SK-N-SH treated with all-trans-retinoic acid at 6 μM for 48 hours (cell line): ENCODE measurements at regions not wholly inside any gene's neighbourhood (a gene's known extent, or its start where the extent isn't known, plus 50 kb on each side); places are given as distances from the start of the nearest gene placed in this dataset.

Source experiments
- ATAC-seq: fragments of 200-7000 bp; cut with Tn5 transposase; 3 replicates; pipeline ENCODE4 v1.9.1; 2020; ENCODE audit warnings: mild to moderate bottlenecking, moderate library complexity
- ARNTL ChIP-seq: fragments of 450-650 bp; formaldehyde crosslinking; IDR thresholded peaks from 2 replicates; pipeline ENCODE4 v1.5.0; 2020; ENCODE audit warnings: low read depth, mild to moderate bottlenecking, moderate library complexity, borderline replicate concordance
- BACH2 ChIP-seq: fragments of 250-450 bp; sonication (Bioruptor Pico); IDR thresholded peaks from 2 replicates; pipeline ENCODE4 v1.9.0; 2021; ENCODE audit warnings: mild to moderate bottlenecking, borderline replicate concordance
- CSDC2 ChIP-seq: fragments of 250-450 bp; sonication (Bioruptor Pico); IDR thresholded peaks from 2 replicates; pipeline ENCODE4 v1.5.0; 2020; ENCODE audit warnings: mild to moderate bottlenecking, moderate library complexity
- ESRRG ChIP-seq: fragments of 250-450 bp; sonication (Bioruptor Pico); IDR thresholded peaks from 2 replicates; pipeline ENCODE4 v1.6.1; 2021; ENCODE audit warnings: mild to moderate bottlenecking
- GLIS3 ChIP-seq: fragments of 250-450 bp; sonication (Bioruptor Pico); IDR thresholded peaks from 2 replicates; pipeline ENCODE4 v1.5.0; 2020; ENCODE audit warnings: mild to moderate bottlenecking, moderate library complexity
- ISL1 ChIP-seq: fragments of 250-450 bp; sonication (Bioruptor Pico); IDR thresholded peaks from 2 replicates; pipeline ENCODE4 v2.1.2; 2022; ENCODE audit warnings: mild to moderate bottlenecking, moderate library complexity
- OSR1 ChIP-seq: fragments of 250-450 bp; sonication (Bioruptor Pico); IDR thresholded peaks from 2 replicates; pipeline ENCODE4 v1.8.0; 2022; ENCODE audit warnings: moderate library complexity, mild to moderate bottlenecking, inconsistent platforms
- PPARA ChIP-seq: fragments of 250-450 bp; sonication (Bioruptor Pico); IDR thresholded peaks from 2 replicates; pipeline ENCODE4 v1.5.0; 2020; ENCODE audit warnings: mild to moderate bottlenecking, borderline replicate concordance
- RARB ChIP-seq: fragments of 250-450 bp; sonication (Bioruptor Pico); IDR thresholded peaks from 2 replicates; pipeline ENCODE4 v1.8.0; 2021; ENCODE audit warnings: mild to moderate bottlenecking, moderate library complexity
- SNAI2 ChIP-seq: fragments of 250-450 bp; sonication (Bioruptor Pico); IDR thresholded peaks from 2 replicates; pipeline ENCODE4 v1.5.0; 2020; ENCODE audit warnings: mild to moderate bottlenecking, moderate library complexity
- TCF4 ChIP-seq: fragments of 250-450 bp; sonication (Bioruptor Pico); IDR thresholded peaks from 2 replicates; pipeline ENCODE4 v1.8.0; 2021; ENCODE audit warnings: mild to moderate bottlenecking, moderate library complexity, borderline replicate concordance
- TOX ChIP-seq: fragments of 250-450 bp; sonication (Bioruptor Pico); IDR thresholded peaks from 2 replicates; pipeline ENCODE4 v1.8.0; 2021; ENCODE audit warnings: mild to moderate bottlenecking, moderate library complexity, borderline replicate concordance
- ZC3H10 ChIP-seq: fragments of 250-450 bp; sonication (Bioruptor Pico); IDR thresholded peaks from 2 replicates; pipeline ENCODE4 v1.5.1; 2021; ENCODE audit warnings: mild to moderate bottlenecking, moderate library complexity
- ZFP3 ChIP-seq: fragments of 250-450 bp; sonication (Bioruptor Pico); IDR thresholded peaks from 2 replicates; pipeline ENCODE4 v1.5.0; 2020; ENCODE audit warnings: mild to moderate bottlenecking, moderate library complexity
- ZFP30 ChIP-seq: fragments of 450-650 bp; formaldehyde crosslinking; IDR thresholded peaks from 2 replicates; pipeline ENCODE4 v1.5.0; 2022; ENCODE audit warnings: mild to moderate bottlenecking, moderate library complexity
- ZNF565 ChIP-seq: fragments of 450-650 bp; formaldehyde crosslinking; conservative IDR thresholded peaks from 2 replicates; pipeline ENCODE4 v1.5.0; 2020; ENCODE audit warnings: low read depth, mild to moderate bottlenecking, moderate library complexity
- ZNF70 ChIP-seq: fragments of 450-650 bp; formaldehyde crosslinking; IDR thresholded peaks from 2 replicates; pipeline ENCODE4 v1.5.0; 2020; ENCODE audit warnings: mild to moderate bottlenecking, moderate library complexity
- ZNF8 ChIP-seq: fragments of 450-650 bp; formaldehyde crosslinking; IDR thresholded peaks from 2 replicates; pipeline ENCODE4 v1.5.0; 2020; ENCODE audit warnings: mild to moderate bottlenecking, moderate library complexity
- TF ChIP-seq, protein P1 (sequence below): fragments of 250-450 bp; sonication (Bioruptor Pico); IDR thresholded peaks from 2 replicates; pipeline ENCODE4 v1.8.0; 2021; ENCODE audit warnings: low read depth, mild to moderate bottlenecking, moderate library complexity, borderline replicate concordance
- TF ChIP-seq, protein P2 (sequence below): fragments of 250-450 bp; sonication (Bioruptor Pico); IDR thresholded peaks from 2 replicates; pipeline ENCODE4 v1.8.0; 2020; ENCODE audit warnings: mild to moderate bottlenecking, moderate library complexity, borderline replicate concordance
- TF ChIP-seq, protein P3 (sequence below): fragments of 250-450 bp; sonication (Bioruptor Pico); IDR thresholded peaks from 2 replicates; pipeline ENCODE4 v1.5.1; 2020; ENCODE audit warnings: low read depth, mild to moderate bottlenecking, moderate library complexity
- TF ChIP-seq, protein P4 (sequence below): fragments of 250-450 bp; sonication (Bioruptor Pico); IDR thresholded peaks from 2 replicates; pipeline ENCODE4 v1.5.1; 2021; ENCODE audit warnings: mild to moderate bottlenecking, moderate library complexity

DNA sequence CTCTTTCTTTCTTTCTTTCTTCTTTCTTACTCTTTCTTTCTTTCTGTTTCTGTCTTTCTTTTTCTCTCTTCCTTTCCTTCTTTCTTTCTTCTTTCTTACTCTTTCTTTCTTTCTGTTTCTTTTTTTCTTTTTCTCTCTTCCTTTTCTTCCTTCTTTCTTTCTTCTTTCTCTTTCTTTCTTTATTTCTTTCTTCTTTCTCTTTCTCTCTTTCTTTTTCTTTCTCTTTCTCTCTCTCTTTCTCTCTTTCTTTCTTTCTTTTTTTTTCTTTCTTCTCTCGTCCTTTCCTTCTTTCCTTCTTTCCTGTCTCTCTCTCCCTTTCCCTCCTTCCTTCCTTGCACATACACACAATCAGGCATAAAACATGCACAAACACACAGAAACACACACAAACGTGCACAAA lies 79.3 kb upstream of the SHOX start:
- ATAC-seq, result no peak
- TF ChIP-seq, protein P1, sequence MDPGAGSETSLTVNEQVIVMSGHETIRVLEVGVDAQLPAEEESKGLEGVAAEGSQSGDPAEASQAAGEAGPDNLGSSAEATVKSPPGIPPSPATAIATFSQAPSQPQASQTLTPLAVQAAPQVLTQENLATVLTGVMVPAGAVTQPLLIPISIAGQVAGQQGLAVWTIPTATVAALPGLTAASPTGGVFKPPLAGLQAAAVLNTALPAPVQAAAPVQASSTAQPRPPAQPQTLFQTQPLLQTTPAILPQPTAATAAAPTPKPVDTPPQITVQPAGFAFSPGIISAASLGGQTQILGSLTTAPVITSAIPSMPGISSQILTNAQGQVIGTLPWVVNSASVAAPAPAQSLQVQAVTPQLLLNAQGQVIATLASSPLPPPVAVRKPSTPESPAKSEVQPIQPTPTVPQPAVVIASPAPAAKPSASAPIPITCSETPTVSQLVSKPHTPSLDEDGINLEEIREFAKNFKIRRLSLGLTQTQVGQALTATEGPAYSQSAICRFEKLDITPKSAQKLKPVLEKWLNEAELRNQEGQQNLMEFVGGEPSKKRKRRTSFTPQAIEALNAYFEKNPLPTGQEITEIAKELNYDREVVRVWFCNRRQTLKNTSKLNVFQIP (CRISPR knock-in tag), result no peak
- TF ChIP-seq ZNF565 (CRISPR knock-in tag) (no peak), ESRRG (CRISPR knock-in tag) (no peak), SNAI2 (CRISPR knock-in tag) (no peak), GLIS3 (no peak), RARB (CRISPR knock-in tag) (no peak), OSR1 (CRISPR knock-in tag) (no peak), CSDC2 (CRISPR knock-in tag) (no peak), ZFP3 (CRISPR knock-in tag) (no peak), ZC3H10 (CRISPR knock-in tag) (no peak), ZNF70 (CRISPR knock-in tag) (no peak), BACH2 (CRISPR knock-in tag) (no peak), ZNF8 (CRISPR knock-in tag) (no peak), ISL1 (CRISPR knock-in tag) (no peak), PPARA (CRISPR knock-in tag) (no peak)
- TF ChIP-seq, protein P2, sequence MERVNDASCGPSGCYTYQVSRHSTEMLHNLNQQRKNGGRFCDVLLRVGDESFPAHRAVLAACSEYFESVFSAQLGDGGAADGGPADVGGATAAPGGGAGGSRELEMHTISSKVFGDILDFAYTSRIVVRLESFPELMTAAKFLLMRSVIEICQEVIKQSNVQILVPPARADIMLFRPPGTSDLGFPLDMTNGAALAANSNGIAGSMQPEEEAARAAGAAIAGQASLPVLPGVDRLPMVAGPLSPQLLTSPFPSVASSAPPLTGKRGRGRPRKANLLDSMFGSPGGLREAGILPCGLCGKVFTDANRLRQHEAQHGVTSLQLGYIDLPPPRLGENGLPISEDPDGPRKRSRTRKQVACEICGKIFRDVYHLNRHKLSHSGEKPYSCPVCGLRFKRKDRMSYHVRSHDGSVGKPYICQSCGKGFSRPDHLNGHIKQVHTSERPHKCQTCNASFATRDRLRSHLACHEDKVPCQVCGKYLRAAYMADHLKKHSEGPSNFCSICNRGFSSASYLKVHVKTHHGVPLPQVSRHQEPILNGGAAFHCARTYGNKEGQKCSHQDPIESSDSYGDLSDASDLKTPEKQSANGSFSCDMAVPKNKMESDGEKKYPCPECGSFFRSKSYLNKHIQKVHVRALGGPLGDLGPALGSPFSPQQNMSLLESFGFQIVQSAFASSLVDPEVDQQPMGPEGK (CRISPR knock-in tag), result no peak
- TF ChIP-seq, protein P3, sequence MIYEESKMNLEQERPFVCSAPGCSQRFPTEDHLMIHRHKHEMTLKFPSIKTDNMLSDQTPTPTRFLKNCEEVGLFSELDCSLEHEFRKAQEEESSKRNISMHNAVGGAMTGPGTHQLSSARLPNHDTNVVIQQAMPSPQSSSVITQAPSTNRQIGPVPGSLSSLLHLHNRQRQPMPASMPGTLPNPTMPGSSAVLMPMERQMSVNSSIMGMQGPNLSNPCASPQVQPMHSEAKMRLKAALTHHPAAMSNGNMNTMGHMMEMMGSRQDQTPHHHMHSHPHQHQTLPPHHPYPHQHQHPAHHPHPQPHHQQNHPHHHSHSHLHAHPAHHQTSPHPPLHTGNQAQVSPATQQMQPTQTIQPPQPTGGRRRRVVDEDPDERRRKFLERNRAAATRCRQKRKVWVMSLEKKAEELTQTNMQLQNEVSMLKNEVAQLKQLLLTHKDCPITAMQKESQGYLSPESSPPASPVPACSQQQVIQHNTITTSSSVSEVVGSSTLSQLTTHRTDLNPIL (CRISPR knock-in tag), result no peak
- TF ChIP-seq, protein P4, sequence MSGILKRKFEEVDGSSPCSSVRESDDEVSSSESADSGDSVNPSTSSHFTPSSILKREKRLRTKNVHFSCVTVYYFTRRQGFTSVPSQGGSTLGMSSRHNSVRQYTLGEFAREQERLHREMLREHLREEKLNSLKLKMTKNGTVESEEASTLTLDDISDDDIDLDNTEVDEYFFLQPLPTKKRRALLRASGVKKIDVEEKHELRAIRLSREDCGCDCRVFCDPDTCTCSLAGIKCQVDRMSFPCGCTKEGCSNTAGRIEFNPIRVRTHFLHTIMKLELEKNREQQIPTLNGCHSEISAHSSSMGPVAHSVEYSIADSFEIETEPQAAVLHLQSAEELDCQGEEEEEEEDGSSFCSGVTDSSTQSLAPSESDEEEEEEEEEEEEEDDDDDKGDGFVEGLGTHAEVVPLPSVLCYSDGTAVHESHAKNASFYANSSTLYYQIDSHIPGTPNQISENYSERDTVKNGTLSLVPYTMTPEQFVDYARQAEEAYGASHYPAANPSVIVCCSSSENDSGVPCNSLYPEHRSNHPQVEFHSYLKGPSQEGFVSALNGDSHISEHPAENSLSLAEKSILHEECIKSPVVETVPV, result no peak

DNA sequence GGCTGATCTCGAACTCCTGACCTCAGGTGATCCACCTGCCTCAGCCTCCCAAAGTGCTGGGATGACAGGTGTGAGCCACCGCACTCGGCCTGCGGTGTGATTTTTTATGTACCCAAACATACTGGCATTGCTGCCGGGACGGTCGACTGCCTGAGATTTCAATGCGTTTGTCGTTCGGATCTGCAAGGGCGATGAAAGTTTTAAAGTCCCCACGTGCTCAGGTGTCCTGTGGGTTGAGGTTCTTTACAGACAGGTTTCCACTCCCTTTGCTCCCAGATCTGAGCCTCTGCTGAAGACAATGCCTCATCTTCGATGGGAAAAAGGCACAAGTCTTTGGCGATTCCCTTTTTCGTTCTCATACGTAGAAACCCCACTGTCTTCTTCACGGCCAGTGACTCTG lies 78.1 kb upstream of the SHOX start:
- no peak for ATAC-seq
- TF ChIP-seq ESRRG (CRISPR knock-in tag), result no peak
- no peak for TF ChIP-seq ZNF8 (CRISPR knock-in tag)

DNA sequence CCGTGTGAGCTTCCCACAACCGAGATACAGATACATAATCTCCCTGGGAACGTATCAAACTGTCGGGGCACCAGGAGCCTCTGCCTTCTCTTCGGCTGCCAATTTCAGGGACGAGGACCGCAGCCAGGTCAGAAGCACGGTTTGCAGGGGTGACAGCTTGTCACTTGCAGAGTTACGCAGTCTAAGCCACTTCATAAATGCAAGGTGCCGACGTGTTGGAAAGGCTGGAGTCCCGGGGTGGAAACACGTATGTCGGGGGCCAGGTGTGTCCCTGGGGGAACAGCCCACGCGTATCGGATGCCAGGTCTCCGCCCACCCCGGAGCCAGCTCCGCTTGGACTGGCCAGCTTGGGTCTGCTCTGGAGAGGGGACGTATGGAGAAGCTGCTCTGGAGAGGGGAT lies 76.3 kb upstream of the SHOX start:
- TF ChIP-seq ZFP30 (CRISPR knock-in tag) (no peak), ARNTL (CRISPR knock-in tag) (no peak), GLIS3 (no peak), ZNF565 (CRISPR knock-in tag) (no peak), CSDC2 (CRISPR knock-in tag) (no peak), ZFP3 (CRISPR knock-in tag) (no peak), SNAI2 (CRISPR knock-in tag) (no peak), ZNF8 (CRISPR knock-in tag) (no peak), ESRRG (CRISPR knock-in tag) (no peak), ZNF70 (CRISPR knock-in tag) (no peak), TCF4 (CRISPR knock-in tag) (no peak), PPARA (CRISPR knock-in tag) (no peak), ISL1 (CRISPR knock-in tag) (no peak), TOX (CRISPR knock-in tag) (no peak), BACH2 (CRISPR knock-in tag) (no peak)
- TF ChIP-seq, protein P4, result no peak
- TF ChIP-seq, protein P2 (CRISPR knock-in tag), result no peak
- TF ChIP-seq, protein P3 (CRISPR knock-in tag), result no peak
- TF ChIP-seq, protein P1 (CRISPR knock-in tag), result no peak
- TF ChIP-seq, all 23 proteins: peak for 0
- no peak for ATAC-seq
